GM12873 (cell line): ENCODE measurements at regions not wholly inside any gene's neighbourhood (a gene's known extent, or its start where the extent isn't known, plus 50 kb on each side); places are given as distances from the start of the nearest gene placed in this dataset.

Source experiments
- CTCF ChIP-seq: IDR thresholded peaks from 2 replicates; pipeline ENCODE4 v1.5.1; 2012; ENCODE audit warnings: low read depth, mild to moderate bottlenecking, moderate library complexity, low read length, control low read depth; ENCODE audit not compliant: insufficient read depth; ENCODE audit errors: missing control alignments

GRCh38 chr11:103705642-103706041, 330.8 kb upstream of the DDI1 start:
- no peak for TF ChIP-seq CTCF

GRCh38 chr11:103709371-103709770, 327.1 kb upstream of the DDI1 start:
- no peak for TF ChIP-seq CTCF

GRCh38 chr11:103714246-103714645, 322.2 kb upstream of the DDI1 start:
- TF ChIP-seq CTCF: no peak

DNA sequence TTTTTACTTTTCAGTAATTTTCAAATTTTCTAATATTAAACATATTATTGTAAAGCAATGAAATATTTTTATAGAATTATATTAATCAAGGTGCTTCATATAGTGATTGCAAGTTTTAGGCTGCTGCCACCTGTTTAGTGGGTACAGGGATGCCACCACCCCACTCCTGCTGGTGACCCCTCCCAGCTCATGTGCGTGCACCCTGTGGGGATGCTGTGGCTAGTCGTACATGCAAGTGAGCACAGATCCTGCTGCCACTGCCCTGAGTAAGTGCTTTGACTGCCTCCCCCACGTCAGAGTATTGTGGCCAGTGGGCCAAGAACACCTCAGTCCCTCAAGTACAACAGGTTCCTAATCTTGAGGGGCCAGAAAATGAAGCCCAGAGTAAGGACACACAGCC, 320.1 kb upstream of the DDI1 start:
- TF ChIP-seq CTCF: no peak

- TF ChIP-seq CTCF: no peak
Measured at GRCh38 chr11:103727262-103727661, 309.2 kb upstream of the DDI1 start.

- TF ChIP-seq CTCF: no peak
Measured at GRCh38 chr11:103729617-103730016, 306.8 kb upstream of the DDI1 start.

- no peak for TF ChIP-seq CTCF
Measured at GRCh38 chr11:103730131-103730940, 306.1 kb upstream of the DDI1 start.
